ENCODE measurements at regions not wholly inside any gene's neighbourhood (a gene's known extent, or its start where the extent isn't known, plus 50 kb on each side); places are given as distances from the start of the nearest gene placed in this dataset.

DNA sequence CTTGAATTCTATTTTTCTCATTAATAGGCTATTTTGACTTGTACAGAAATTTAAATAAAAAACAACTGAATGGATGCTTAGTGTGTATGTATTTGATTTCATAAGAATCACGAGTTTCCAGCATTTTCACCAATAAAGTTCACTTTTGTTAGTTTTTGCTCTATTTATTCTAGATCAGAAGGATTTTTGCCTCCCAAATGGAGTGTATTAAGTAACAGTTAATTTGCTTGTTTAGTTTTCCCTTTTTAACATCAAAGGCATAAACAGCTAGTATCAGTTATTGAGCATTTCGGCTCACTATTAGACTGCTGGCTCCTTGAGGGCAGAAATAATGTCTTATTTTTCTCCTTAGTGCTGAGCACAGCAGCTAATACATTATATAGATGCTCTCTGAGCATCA, 414.1 kb downstream of the FGF9 start:
- H3K9me3 ChIP-seq (ENCODE audit: control insufficient read depth, insufficient read depth, low read length) = no peaks in the 10 kb centered on the region
- ChIA-PET CTCF (no interaction called here), POLR2A (no interaction called here)
- no peak overlapping the region for H3K27ac ChIP-seq (ENCODE audit: low read depth, low read length)
- peaks cover 1% of the 10 kb centered on the region for H3K27me3 ChIP-seq (ENCODE audit: control insufficient read depth, insufficient read depth, low read length)
- TF ChIP-seq, protein P1, sequence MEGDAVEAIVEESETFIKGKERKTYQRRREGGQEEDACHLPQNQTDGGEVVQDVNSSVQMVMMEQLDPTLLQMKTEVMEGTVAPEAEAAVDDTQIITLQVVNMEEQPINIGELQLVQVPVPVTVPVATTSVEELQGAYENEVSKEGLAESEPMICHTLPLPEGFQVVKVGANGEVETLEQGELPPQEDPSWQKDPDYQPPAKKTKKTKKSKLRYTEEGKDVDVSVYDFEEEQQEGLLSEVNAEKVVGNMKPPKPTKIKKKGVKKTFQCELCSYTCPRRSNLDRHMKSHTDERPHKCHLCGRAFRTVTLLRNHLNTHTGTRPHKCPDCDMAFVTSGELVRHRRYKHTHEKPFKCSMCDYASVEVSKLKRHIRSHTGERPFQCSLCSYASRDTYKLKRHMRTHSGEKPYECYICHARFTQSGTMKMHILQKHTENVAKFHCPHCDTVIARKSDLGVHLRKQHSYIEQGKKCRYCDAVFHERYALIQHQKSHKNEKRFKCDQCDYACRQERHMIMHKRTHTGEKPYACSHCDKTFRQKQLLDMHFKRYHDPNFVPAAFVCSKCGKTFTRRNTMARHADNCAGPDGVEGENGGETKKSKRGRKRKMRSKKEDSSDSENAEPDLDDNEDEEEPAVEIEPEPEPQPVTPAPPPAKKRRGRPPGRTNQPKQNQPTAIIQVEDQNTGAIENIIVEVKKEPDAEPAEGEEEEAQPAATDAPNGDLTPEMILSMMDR (IDR thresholded peaks at IDR 0.05; ENCODE audit: low read depth, low read length) = no peak
- H3K4me3 ChIP-seq (ENCODE audit: low read depth, low read length) = no peak overlapping the region
- no peak for DNase-seq (ENCODE audit: low read depth, low spot score)

GRCh38 chr13:22086597-22087330, 415.9 kb downstream of the FGF9 start:
- POLR2A ChIA-PET = no interaction called here
- Histone ChIP-seq H3K9me3 (ENCODE audit: control insufficient read depth, insufficient read depth, low read length) (peaks cover 3% of the 10 kb centered on the region; the same call in 1 of the 2 replicates), H3K4me3 (ENCODE audit: low read depth, low read length) (no peak overlapping the region), H3K27me3 (ENCODE audit: control insufficient read depth, insufficient read depth, low read length) (no peaks in the 10 kb centered on the region), H3K27ac (ENCODE audit: low read depth, low read length) (no peak overlapping the region)
- CTCF ChIA-PET = no interaction called here
- no peak for DNase-seq (ENCODE audit: low read depth, low spot score)
- TF ChIP-seq, protein P1 (IDR thresholded peaks at IDR 0.05; ENCODE audit: low read depth, low read length) = no peak

DNA sequence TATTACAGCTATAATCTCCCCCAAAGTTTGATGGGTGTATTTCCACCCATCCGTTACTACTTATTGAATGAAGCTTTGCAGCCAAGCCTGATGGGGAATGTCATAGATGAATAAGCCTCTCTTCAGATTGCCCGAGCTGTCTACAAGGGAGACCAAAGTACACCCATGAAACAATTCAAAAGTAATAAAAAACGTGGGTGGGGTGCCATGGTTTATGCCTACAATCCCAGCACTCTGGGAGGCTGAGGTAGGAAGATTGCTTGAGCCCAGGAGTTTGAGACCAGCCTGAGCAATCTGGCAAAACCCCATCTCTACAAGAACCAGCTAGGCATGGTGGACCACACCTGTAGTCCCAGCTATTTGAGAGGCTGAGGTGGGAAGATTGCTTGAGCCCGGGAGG, 419.2 kb downstream of the FGF9 start:
- no peaks in the 10 kb centered on the region for H3K27me3 ChIP-seq (ENCODE audit: control insufficient read depth, insufficient read depth, low read length)
- peaks cover 3% of the 10 kb centered on the region; the same call in 1 of the 2 replicates for H3K9me3 ChIP-seq (ENCODE audit: control insufficient read depth, insufficient read depth, low read length)
- DNase-seq (ENCODE audit: low read depth, low spot score) = no peak
- CTCF ChIA-PET = no interaction called here
- TF ChIP-seq, protein P1 (IDR thresholded peaks at IDR 0.05; ENCODE audit: low read depth, low read length) = no peak
- POLR2A ChIA-PET = no interaction called here
- H3K27ac ChIP-seq (ENCODE audit: low read depth, low read length) = no peak overlapping the region
- H3K4me3 ChIP-seq (ENCODE audit: low read depth, low read length) = no peak overlapping the region

DNA sequence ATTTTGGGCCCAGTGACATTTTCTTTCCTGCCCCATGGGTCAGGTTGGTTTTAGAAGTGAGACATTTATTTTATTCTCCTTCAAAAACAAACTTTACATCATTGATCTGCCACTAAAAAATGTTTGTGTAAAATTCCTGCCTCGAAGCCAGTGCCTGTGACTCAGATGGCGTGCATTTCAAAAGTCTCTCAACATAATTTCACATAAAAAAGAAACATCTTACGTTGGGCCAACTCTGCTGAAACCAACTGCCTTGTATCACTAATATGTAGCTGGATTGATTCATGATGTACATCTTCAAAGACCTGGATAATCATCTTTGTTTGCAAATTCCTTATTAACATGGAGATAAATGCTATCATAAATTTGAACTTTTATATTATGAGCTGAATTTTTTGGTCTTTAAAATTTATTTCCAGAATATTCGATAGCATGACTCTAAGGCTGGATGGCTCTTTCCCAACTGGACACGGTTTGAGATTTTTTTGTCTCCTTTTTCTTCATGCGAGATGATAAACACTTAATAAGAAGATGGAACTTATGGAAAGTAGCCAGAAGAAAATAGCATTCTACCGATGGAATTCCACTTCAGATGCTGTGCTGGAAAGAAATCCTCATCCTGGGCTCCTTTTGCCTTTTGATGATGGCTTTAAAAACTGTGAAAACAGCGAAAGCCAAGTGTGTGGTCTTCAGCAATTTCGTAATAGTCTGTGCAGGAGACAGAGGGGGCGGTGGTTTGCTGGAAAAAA, 420.5 kb downstream of the FGF9 start:
- POLR2A ChIA-PET = no interaction called here
- CTCF ChIA-PET = no interaction called here
- Histone ChIP-seq H3K27me3 (ENCODE audit: control insufficient read depth, insufficient read depth, low read length) (no peaks in the 10 kb centered on the region), H3K4me3 (ENCODE audit: low read depth, low read length) (no peak overlapping the region), H3K27ac (ENCODE audit: low read depth, low read length) (peak overlapping the region; percentile 57), H3K9me3 (ENCODE audit: control insufficient read depth, insufficient read depth, low read length) (peaks cover 3% of the 10 kb centered on the region; the same call in 1 of the 2 replicates)
- DNase-seq (ENCODE audit: low read depth, low spot score) = no peak
- TF ChIP-seq, protein P1 (IDR thresholded peaks at IDR 0.05; ENCODE audit: low read depth, low read length) = no peak

DNA sequence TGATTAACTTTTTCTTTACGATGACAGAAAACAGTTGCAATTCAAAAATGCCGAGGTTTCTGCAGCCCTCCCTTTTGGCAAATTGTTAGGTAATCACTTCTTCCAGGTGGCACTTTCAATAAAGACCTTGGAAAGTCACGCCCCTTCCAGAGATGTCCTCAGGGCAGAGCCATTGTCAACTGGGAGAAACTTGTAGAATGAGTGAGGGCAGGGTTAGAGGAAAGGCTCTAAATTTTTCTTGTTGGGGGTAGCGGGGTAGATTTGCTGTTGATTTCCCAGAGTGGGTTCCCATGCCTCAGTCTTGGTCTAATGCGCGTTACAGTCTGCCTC, 421.1 kb downstream of the FGF9 start:
- peak overlapping the region; percentile 57 for H3K27ac ChIP-seq (ENCODE audit: low read depth, low read length)
- TF ChIP-seq, protein P1 (IDR thresholded peaks at IDR 0.05; ENCODE audit: low read depth, low read length) = no peak
- CTCF ChIA-PET = no interaction called here
- H3K4me3 ChIP-seq (ENCODE audit: low read depth, low read length) = no peak overlapping the region
- DNase-seq (ENCODE audit: low read depth, low spot score) = no peak
- peaks cover 3% of the 10 kb centered on the region; the same call in 1 of the 2 replicates for H3K9me3 ChIP-seq (ENCODE audit: control insufficient read depth, insufficient read depth, low read length)
- H3K27me3 ChIP-seq (ENCODE audit: control insufficient read depth, insufficient read depth, low read length) = no peaks in the 10 kb centered on the region
- POLR2A ChIA-PET = no interaction called here

Measured in AG04450 (cell line).